Body of pancreas (tissue), 4 donors: ENCODE measurements at regions not wholly inside any gene's neighbourhood (a gene's known extent, or its start where the extent isn't known, plus 50 kb on each side); places are given as distances from the start of the nearest gene placed in this dataset.

ENCODE experiments used
- ATAC-seq: fragments of 150-250 bp; one replicate; pipeline ENCODE4 v1.9.1; 2016
- DNase-seq, 4 donors: peaks; one replicate each; pipeline ENCODE4 v3.0.0-alpha.2; 2019
- H3K27ac ChIP-seq, 4 donors: fragments of 200-600 bp; sonication (generic); 1 replicate in 3 of 4; 2 replicates in 1 of 4; pipeline versions ENCODE4 v1.5.1 to v1.6.1; 2016 to 2019; ENCODE audit warnings: mild to moderate bottlenecking in 1 of 4, mixed read lengths in 1 of 4, moderate library complexity in 1 of 4
- H3K27me3 ChIP-seq, 2 donors: fragments of 200-600 bp; sonication (generic); one replicate each; pipeline ENCODE4 v1.6.0; 2016; ENCODE audit warnings: mild to moderate bottlenecking in 1 of 2
- H3K36me3 ChIP-seq, 2 donors: fragments of 200-600 bp; sonication (generic); replicated peaks in 1 of 2; 2 replicates each; pipeline ENCODE4 v1.5.1; 2016; ENCODE audit warnings: low read depth in 2 of 2; ENCODE audit not compliant: insufficient read depth in 1 of 2
- H3K4me1 ChIP-seq: fragments of 200-600 bp; sonication (generic); one replicate; pipeline ENCODE4 v1.6.0; 2016
- H3K4me3 ChIP-seq, 2 donors: fragments of 200-600 bp; sonication (generic); 1 replicate in 1 of 2; 2 replicates in 1 of 2; pipeline ENCODE4 v1.5.1; 2016 to 2019
- H3K9me3 ChIP-seq, 3 donors: fragments of 200-600 bp; sonication (generic); 1 replicate in 2 of 3; 2 replicates in 1 of 3; pipeline ENCODE4 v1.5.1; 2016
- POLR2A ChIP-seq, 3 donors: fragments of 450-650 bp; IDR thresholded peaks; one replicate each; pipeline ENCODE4 v1.6.1; 2016; ENCODE audit warnings: antibody characterized with exemption in 3 of 3, mild to moderate bottlenecking in 2 of 3
- WGBS, 2 donors: methylation state at CpG; one replicate each; pipeline ENCODE4 v1.1.5; 2017; 5-methylcytosine and 5-hydroxymethylcytosine counted together
- intact Hi-C: fragments of 100-400 bp; cut with DNase I; formaldehyde crosslinking; loops from one replicate; pipeline ENCODE4 v1.15.1; 2023
- TF ChIP-seq, protein P1 (sequence below), 7 experiments: fragments of 450-650 bp in 4 of 7; fragments of 200-600 bp in 3 of 7; sonication (generic) in 3 of 7; IDR thresholded peaks; one replicate each; pipeline ENCODE4 v1.5.1; 2016 to 2019; ENCODE audit warnings: antibody characterized with exemption in 7 of 7

DNA sequence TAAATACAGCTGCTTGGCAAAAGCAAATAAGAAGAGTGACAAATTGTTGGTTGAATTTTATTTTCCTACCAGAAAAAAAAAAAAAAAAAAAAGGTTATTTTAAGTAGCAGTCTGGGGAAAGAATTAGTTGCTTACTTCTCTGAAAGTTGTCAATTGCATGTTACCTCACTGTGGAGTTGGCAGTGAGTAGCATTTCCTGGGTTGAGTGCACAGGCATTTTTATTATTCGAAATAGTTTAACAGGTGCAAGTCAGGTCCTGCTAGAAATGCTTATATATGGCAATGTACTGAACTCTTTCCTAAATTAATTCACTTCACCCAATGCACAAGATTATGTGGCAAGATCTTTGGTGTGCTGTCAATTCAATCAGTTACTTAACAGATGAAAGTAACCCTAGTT lies 680.6 kb downstream of the EPHA3 start:
- no peaks in the 10 kb centered on the region for H3K36me3 ChIP-seq

DNA sequence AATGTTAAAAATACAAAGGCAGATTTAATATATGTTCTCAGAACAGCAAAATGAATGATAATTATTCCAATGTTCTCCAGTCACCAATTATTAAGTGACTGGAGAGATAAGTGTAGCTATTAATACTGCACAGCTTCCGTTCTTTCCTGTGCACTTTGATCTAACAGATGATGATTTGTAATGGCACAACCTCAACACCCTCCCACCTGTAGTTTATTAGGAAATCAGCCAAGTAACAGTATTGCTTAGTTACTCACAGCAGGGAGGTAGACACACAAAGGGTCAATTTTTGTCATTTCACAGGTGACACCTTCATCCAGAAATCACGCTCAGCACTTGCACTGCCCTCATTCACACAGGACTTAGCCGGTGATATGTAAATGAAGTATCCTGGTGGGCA lies 688.1 kb downstream of the EPHA3 start:
- no peak for ATAC-seq
- intact Hi-C loops = no loop called here
- H3K4me3 ChIP-seq = no peak overlapping the region
- 11 to 15% methylated on average over 3 of the region's 3 CpGs for WGBS, 2 donors
- TF ChIP-seq POLR2A (IDR thresholded peaks at IDR 0.05) = no peak
- TF ChIP-seq, protein P1, sequence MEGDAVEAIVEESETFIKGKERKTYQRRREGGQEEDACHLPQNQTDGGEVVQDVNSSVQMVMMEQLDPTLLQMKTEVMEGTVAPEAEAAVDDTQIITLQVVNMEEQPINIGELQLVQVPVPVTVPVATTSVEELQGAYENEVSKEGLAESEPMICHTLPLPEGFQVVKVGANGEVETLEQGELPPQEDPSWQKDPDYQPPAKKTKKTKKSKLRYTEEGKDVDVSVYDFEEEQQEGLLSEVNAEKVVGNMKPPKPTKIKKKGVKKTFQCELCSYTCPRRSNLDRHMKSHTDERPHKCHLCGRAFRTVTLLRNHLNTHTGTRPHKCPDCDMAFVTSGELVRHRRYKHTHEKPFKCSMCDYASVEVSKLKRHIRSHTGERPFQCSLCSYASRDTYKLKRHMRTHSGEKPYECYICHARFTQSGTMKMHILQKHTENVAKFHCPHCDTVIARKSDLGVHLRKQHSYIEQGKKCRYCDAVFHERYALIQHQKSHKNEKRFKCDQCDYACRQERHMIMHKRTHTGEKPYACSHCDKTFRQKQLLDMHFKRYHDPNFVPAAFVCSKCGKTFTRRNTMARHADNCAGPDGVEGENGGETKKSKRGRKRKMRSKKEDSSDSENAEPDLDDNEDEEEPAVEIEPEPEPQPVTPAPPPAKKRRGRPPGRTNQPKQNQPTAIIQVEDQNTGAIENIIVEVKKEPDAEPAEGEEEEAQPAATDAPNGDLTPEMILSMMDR (IDR thresholded peaks at IDR 0.05) = no peak
- H3K27me3 ChIP-seq = no peaks in the 10 kb centered on the region
- no peaks in the 10 kb centered on the region for H3K9me3 ChIP-seq
- H3K4me1 ChIP-seq = no peaks in the 10 kb centered on the region
- H3K27ac ChIP-seq = no peak overlapping the region
- H3K36me3 ChIP-seq = no peaks in the 10 kb centered on the region
- no peak for DNase-seq

More for the DNA sequence above, 680.6 kb downstream of the EPHA3 start:
- H3K27ac ChIP-seq = no peak overlapping the region
- no peaks in the 10 kb centered on the region for H3K27me3 ChIP-seq
- intact Hi-C loops = no loop called here
- H3K4me1 ChIP-seq = no peaks in the 10 kb centered on the region
- DNase-seq (no peak), ATAC-seq (no peak)
- 50 to 52% methylated on average over 1 of the region's 1 CpG for WGBS, 2 donors
- no peak overlapping the region for H3K4me3 ChIP-seq
- H3K9me3 ChIP-seq = no peaks in the 10 kb centered on the region
- TF ChIP-seq, protein P1 (IDR thresholded peaks at IDR 0.05) = no peak
- no peak for TF ChIP-seq POLR2A (IDR thresholded peaks at IDR 0.05)

DNA sequence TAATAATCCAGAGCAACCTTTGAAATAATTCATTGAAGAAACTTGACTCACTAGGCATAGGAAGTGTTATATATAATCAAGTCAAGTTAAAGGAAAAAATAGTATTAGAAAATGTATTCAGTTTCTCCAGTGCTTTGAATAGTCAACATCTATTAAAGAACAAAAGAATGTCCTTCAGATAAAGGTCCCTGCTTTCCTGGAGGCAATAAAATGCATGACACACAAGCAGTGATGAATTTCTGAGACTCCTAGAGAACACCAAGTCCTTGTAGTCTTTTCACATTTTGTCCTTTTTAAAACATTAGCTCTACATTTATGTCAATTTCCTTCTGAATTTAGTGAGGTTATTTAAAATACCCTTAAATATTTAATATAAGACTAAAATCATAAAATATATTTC lies 695.5 kb downstream of the EPHA3 start:
- intact Hi-C loops = no loop called here

DNA sequence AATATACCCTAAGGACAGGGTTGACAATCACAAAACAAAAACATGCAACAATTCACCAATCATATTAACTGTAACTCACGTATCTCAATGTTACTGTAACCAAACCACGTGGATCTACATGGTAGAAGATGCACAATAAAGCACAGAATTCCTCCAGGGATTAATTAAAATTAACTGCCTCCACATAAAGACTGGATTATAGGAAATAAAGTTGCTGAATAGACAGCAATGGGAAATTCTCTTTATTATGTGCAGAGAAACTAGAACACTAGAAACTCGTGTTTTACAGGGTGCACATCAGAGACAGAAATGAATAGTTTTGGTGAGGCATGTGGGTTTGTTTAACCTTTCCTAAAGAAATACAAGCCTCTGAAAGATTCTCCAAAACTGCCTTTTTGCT lies 696.3 kb downstream of the EPHA3 start:
- WGBS, 2 donors = 45 to 55% methylated on average over 3 of the region's 3 CpGs
- intact Hi-C loops = no loop called here
- H3K27me3 ChIP-seq = no peaks in the 10 kb centered on the region

More for the DNA sequence above, 695.5 kb downstream of the EPHA3 start:
- no peaks in the 10 kb centered on the region for H3K9me3 ChIP-seq
- no peaks in the 10 kb centered on the region for H3K27me3 ChIP-seq
- no peak overlapping the region for H3K4me3 ChIP-seq
- no peaks in the 10 kb centered on the region for H3K4me1 ChIP-seq
- no peak for TF ChIP-seq POLR2A (IDR thresholded peaks at IDR 0.05)
- TF ChIP-seq, protein P1 (IDR thresholded peaks at IDR 0.05) = no peak
- no peaks in the 10 kb centered on the region for H3K36me3 ChIP-seq
- ATAC-seq = no peak
- no peak for DNase-seq
- no peak overlapping the region for H3K27ac ChIP-seq

DNA sequence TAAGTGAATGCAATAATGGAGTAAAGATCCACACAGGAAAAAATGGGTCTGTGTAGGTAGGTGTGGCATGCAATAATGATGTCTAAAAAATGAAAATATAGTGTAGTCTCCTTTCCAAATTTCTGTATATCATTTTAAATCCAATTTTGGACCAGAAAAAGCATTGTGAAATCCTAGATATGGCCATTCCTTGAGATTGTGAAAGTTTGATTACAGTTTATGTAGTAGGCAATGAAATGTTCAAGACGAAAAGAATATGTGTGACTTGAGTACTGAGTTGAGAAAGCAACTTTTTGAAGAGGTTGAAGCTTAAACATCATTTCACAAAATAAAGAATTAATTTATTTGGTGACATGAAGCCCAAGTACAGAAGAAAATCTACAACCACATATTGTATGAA lies 698.7 kb downstream of the EPHA3 start:
- WGBS, 2 donors = 58 to 64% methylated on average over 1 of the region's 1 CpG
- TF ChIP-seq POLR2A (IDR thresholded peaks at IDR 0.05) = no peak
- TF ChIP-seq, protein P1 (IDR thresholded peaks at IDR 0.05) = no peak
- no peaks in the 10 kb centered on the region for H3K36me3 ChIP-seq
- no peak for ATAC-seq
- H3K27me3 ChIP-seq = no peaks in the 10 kb centered on the region
- no peak overlapping the region for H3K27ac ChIP-seq
- no peak overlapping the region for H3K4me3 ChIP-seq
- H3K9me3 ChIP-seq = no peaks in the 10 kb centered on the region
- intact Hi-C loops = no loop called here
- no peak for DNase-seq
- H3K4me1 ChIP-seq = no peaks in the 10 kb centered on the region

More for the DNA sequence above, 696.3 kb downstream of the EPHA3 start:
- H3K9me3 ChIP-seq = no peaks in the 10 kb centered on the region
- no peak for DNase-seq
- H3K36me3 ChIP-seq = no peaks in the 10 kb centered on the region
- H3K27ac ChIP-seq = no peak overlapping the region
- no peak for TF ChIP-seq POLR2A (IDR thresholded peaks at IDR 0.05)
- TF ChIP-seq, protein P1 (IDR thresholded peaks at IDR 0.05) = no peak
- ATAC-seq = no peak
- H3K4me3 ChIP-seq = no peak overlapping the region
- no peaks in the 10 kb centered on the region for H3K4me1 ChIP-seq
